Transverse colon (tissue), 4 donors: ENCODE measurements at regions not wholly inside any gene's neighbourhood (a gene's known extent, or its start where the extent isn't known, plus 50 kb on each side); places are given as distances from the start of the nearest gene placed in this dataset.
A peak's percentile ranks its signal among the peaks of the same experiment; 100 is the strongest.

ENCODE experiments used
- DNase-seq: peaks from one replicate; pipeline ENCODE4 v3.0.0-alpha.2; 2019
- H3K27ac ChIP-seq, 4 donors: fragments of 200-600 bp; sonication (generic); 2 replicates each; pipeline ENCODE4 v1.5.1; 2016 to 2018; ENCODE audit warnings: inconsistent platforms in 4 of 4
- H3K27me3 ChIP-seq: fragments of 200-600 bp; sonication (generic); 2 replicates; pipeline ENCODE4 v1.5.1; 2017; ENCODE audit warnings: inconsistent platforms
- H3K36me3 ChIP-seq, 4 donors: fragments of 200-600 bp; sonication (generic); 2 replicates each; pipeline ENCODE4 v1.5.1; 2017 to 2019; ENCODE audit warnings: inconsistent platforms in 4 of 4
- H3K4me1 ChIP-seq, 4 donors: fragments of 200-600 bp; sonication (generic); 2 replicates each; pipeline ENCODE4 v1.5.1; 2017 to 2020; ENCODE audit warnings: inconsistent platforms in 4 of 4
- H3K4me3 ChIP-seq, 4 donors: fragments of 200-600 bp; sonication (generic); 1 replicate in 1 of 4; 2 replicates in 3 of 4; pipeline versions ENCODE4 v1.5.1 to v1.6.1; 2017 to 2019; ENCODE audit warnings: inconsistent platforms in 4 of 4
- H3K9me3 ChIP-seq, 2 donors: fragments of 200-600 bp; sonication (generic); 2 replicates each; pipeline ENCODE4 v1.5.1; 2017 to 2019; ENCODE audit warnings: inconsistent platforms in 2 of 2
- EP300 ChIP-seq: sonication (generic); formaldehyde crosslinking; IDR thresholded peaks from one replicate; pipeline ENCODE4 v1.6.1; 2017; ENCODE audit warnings: antibody characterized with exemption, low read depth
- POLR2A ChIP-seq: fragments of 450-650 bp; IDR thresholded peaks from one replicate; pipeline ENCODE4 v1.6.1; 2016; ENCODE audit warnings: antibody characterized with exemption, mild to moderate bottlenecking, moderate library complexity
- POLR2AphosphoS5 ChIP-seq, 3 donors: sonication (generic); formaldehyde crosslinking; IDR thresholded peaks; one replicate each; pipeline ENCODE4 v1.6.1; 2016; ENCODE audit warnings: antibody characterized with exemption in 3 of 3
- WGBS, 2 donors: methylation state at CpG; one replicate each; pipeline ENCODE4 v1.1.5; 2018; ENCODE audit warnings: low coverage in 1 of 2; 5-methylcytosine and 5-hydroxymethylcytosine counted together
- in situ Hi-C, 4 donors: fragments of 200-750 bp; cut with MboI; loops; one replicate each; pipeline versions ENCODE4 v1.15.0 to v1.15.1; 2017; ENCODE audit warnings: low sequenced_read_pairs in 3 of 4, low pct_ligation_motif_present in 1 of 4, low pct_unique_long_range_greater_than_20kb in 1 of 4
- intact Hi-C: fragments of 100-400 bp; cut with DNase I; formaldehyde crosslinking; loops from one replicate; pipeline ENCODE4 v1.15.1; 2023; ENCODE audit warnings: low total_unique reads
- TF ChIP-seq, protein P1 (sequence below), 5 experiments: fragments of 200-600 bp in 3 of 5; fragments of 450-650 bp in 2 of 5; sonication (generic) in 3 of 5; IDR thresholded peaks; 1 replicate in 2 of 5; 2 replicates in 3 of 5; pipeline ENCODE4 v1.5.1; 2016 to 2017; ENCODE audit warnings: antibody characterized with exemption in 5 of 5, inconsistent platforms in 3 of 5, mild to moderate bottlenecking in 2 of 5, moderate library complexity in 1 of 5

DNA sequence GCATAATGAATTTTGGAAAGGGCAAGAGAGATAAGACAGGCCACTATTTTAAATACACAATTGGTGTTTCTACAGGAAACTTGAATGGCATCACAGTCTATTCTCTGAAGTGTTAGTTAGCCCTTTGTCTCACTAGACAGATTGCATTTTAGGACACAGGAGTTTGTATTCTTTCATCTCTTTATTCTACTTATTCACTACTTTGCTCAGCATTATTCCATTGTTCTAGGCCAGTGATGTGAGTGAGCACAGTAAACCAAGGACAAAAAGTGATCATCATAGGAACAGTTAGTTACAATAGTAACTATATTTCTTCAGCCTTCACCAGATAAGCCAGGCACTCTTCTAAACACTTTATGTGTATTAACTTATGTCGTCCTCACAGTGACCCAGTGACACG is 150.2 kb upstream of the SLCO3A1 start:
- TF ChIP-seq POLR2A (no peak), POLR2AphosphoS5 (IDR thresholded peaks at IDR 0.05) (no peak), EP300 (no peak)
- TF ChIP-seq, protein P1, sequence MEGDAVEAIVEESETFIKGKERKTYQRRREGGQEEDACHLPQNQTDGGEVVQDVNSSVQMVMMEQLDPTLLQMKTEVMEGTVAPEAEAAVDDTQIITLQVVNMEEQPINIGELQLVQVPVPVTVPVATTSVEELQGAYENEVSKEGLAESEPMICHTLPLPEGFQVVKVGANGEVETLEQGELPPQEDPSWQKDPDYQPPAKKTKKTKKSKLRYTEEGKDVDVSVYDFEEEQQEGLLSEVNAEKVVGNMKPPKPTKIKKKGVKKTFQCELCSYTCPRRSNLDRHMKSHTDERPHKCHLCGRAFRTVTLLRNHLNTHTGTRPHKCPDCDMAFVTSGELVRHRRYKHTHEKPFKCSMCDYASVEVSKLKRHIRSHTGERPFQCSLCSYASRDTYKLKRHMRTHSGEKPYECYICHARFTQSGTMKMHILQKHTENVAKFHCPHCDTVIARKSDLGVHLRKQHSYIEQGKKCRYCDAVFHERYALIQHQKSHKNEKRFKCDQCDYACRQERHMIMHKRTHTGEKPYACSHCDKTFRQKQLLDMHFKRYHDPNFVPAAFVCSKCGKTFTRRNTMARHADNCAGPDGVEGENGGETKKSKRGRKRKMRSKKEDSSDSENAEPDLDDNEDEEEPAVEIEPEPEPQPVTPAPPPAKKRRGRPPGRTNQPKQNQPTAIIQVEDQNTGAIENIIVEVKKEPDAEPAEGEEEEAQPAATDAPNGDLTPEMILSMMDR (IDR thresholded peaks at IDR 0.05) = no peak
- H3K9me3 ChIP-seq = no peaks in the 10 kb centered on the region
- no peaks in the 10 kb centered on the region for H3K36me3 ChIP-seq
- no peak overlapping the region for H3K27ac ChIP-seq
- DNase-seq = no peak
- no peaks in the 10 kb centered on the region for H3K27me3 ChIP-seq
- in situ Hi-C loops = loop anchor here in 2 of 4 donors (10.0 kb wide), 1 partner anchor 382 kb away; no protein-coding TSS in a partner anchor
- H3K4me1 ChIP-seq = peaks cover 0 to 3% (median 0%) of the 10 kb centered on the region in 4 donors
- WGBS, 2 donors = 66 to 96% methylated on average over 2 of the region's 2 CpGs
- intact Hi-C loops = no loop called here
- no peak overlapping the region for H3K4me3 ChIP-seq

DNA sequence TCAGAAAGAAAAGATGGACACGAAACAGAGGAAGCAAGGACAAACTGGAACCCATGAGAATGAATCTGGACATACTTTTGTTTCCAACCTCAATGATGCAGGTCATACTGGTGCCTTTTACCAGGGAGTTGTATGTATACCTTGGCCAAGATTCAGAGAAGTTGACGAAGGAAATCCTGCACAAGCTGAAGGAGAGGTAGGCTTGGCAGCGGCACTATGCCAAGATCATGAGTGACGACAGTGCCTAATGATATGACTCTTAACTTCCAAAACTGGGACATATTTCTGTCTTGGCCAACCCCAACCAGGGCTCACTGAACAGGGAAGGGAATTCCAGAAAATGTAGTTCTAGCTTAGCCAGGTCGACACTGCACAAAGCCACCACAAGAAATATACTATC is 149.2 kb upstream of the SLCO3A1 start:
- no peaks in the 10 kb centered on the region for H3K27me3 ChIP-seq
- no peaks in the 10 kb centered on the region for H3K9me3 ChIP-seq
- in situ Hi-C loops (loop anchor here in 2 of 4 donors (10.0 kb wide), 1 partner anchor 380 kb away; no protein-coding TSS in a partner anchor), intact Hi-C loops (no loop called here)
- H3K36me3 ChIP-seq = no peaks in the 10 kb centered on the region
- WGBS, 2 donors = 44 to 77% methylated on average over 3 to 5 of the region's 5 CpGs
- DNase-seq = peak; percentile 32
- no peak for TF ChIP-seq POLR2AphosphoS5 (IDR thresholded peaks at IDR 0.05)
- peaks cover 0 to 3% (median 0%) of the 10 kb centered on the region in 4 donors for H3K4me1 ChIP-seq
- no peak overlapping the region for H3K27ac ChIP-seq
- no peak overlapping the region for H3K4me3 ChIP-seq

DNA sequence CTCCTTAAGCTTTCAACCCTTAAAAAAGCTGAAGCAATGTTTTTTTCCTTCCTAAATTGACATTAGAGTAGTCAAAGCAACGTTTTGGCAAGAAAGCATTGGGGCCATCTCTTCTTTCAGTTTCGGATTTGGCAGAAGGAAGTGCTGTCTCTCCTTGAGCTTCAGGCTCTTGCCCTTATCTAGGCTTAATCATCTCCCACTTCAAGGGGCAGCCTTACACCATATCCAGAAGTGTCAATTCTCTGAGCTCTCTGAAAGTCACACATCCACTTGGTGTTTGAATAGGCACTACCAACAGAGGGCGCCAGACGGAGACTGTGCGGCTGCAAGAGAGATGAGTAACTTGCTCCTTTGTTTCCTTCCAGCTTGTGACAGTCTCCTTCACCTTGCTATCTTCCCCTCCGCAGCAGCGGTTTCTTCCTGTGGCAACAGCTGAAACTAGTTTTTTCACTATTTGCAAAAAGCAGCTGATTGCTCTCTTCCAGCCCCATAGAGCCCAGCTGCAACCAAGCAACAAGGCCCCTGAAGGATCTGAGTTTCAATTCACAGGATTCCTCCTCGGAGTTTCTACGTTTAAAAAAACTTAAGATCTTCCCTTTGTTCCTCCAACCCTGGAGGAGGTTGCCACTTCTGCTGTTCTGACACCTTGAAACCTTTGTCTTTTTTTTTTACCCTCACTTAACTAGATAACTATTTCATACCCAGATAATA is 147.0 kb upstream of the SLCO3A1 start:
- peak overlapping the region in 2 of 4 donors; percentile 33 to 37 for H3K27ac ChIP-seq
- in situ Hi-C loops = loop anchor here in 2 of 4 donors (10.0 kb wide), 1 partner anchor 378 kb away; no protein-coding TSS in a partner anchor
- peak; percentile 79 for DNase-seq

DNA sequence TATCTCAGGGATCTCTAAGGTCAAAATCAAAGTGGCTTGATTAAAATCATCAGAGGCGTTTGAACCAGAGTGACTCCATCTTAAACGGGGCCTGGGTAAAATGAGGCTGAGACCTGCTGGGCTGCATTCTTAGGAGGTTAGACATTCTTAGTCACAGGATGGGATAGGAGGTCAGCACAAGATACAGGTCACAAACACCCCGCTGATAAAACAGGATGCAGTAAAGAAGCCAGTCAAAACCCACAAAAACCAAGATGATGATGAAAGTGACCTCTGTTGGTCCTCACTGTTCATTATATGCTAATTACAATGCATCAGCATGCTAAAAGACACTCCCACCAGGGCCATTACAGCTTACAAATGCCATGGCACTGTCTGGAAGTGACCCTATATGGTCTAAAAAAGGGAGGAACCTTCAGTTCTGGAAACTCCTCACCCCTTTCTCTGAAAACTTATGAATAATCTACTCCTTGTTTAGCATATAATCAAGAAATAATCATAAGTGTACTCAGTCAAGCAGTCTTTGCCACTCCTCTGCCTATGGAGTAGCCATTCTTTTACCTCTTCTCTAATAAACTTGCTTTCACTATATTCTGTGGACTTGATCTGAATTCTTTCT is 143.3 kb upstream of the SLCO3A1 start:
- H3K27me3 ChIP-seq = no peaks in the 10 kb centered on the region
- no peak for DNase-seq
- H3K36me3 ChIP-seq = no peaks in the 10 kb centered on the region
- WGBS, 2 donors = 82 to 93% methylated on average over 2 to 3 of the region's 3 CpGs
- H3K27ac ChIP-seq = no peak overlapping the region
- peaks cover 0 to 3% (median 0%) of the 10 kb centered on the region in 4 donors for H3K4me1 ChIP-seq
- H3K9me3 ChIP-seq = no peaks in the 10 kb centered on the region
- intact Hi-C loops (no loop called here), in situ Hi-C loops (loop anchor here in 2 of 4 donors (10.0 kb wide), 2 partner anchors 355 to 375 kb away; no protein-coding TSS in a partner anchor)
- H3K4me3 ChIP-seq = no peak overlapping the region
- TF ChIP-seq EP300 (no peak), POLR2A (no peak), POLR2AphosphoS5 (IDR thresholded peaks at IDR 0.05) (no peak)
- TF ChIP-seq, protein P1 (IDR thresholded peaks at IDR 0.05) = no peak

More for the DNA sequence above, 147.0 kb upstream of the SLCO3A1 start:
- Histone ChIP-seq H3K36me3 (no peaks in the 10 kb centered on the region), H3K4me1 (peaks cover 0 to 3% (median 0%) of the 10 kb centered on the region in 4 donors), H3K4me3 (no peak overlapping the region), H3K9me3 (no peaks in the 10 kb centered on the region), H3K27me3 (no peaks in the 10 kb centered on the region)
- TF ChIP-seq, protein P1 (IDR thresholded peaks at IDR 0.05) = peak; percentile 77 to 89 (median 82)
- no peak for TF ChIP-seq EP300
- WGBS, 2 donors = 15 to 24% methylated on average over 7 to 9 of the region's 9 CpGs
- intact Hi-C loops = no loop called here
